Upper lobe of right lung (tissue), 1 donor: ENCODE measurements at regions not wholly inside any gene's neighbourhood (a gene's known extent, or its start where the extent isn't known, plus 50 kb on each side); places are given as distances from the start of the nearest gene placed in this dataset.
A peak's percentile ranks its signal among the peaks of the same experiment; 100 is the strongest.

Experiments used
- ATAC-seq: fragments of 200-7000 bp; cut with Tn5 transposase; one replicate; pipeline ENCODE4 v1.9.1; 2020; ENCODE audit warnings: mild to moderate bottlenecking, moderate library complexity
- DNase-seq: peaks from one replicate; pipeline ENCODE4 v3.0.0-alpha.2; 2020
- H3K27ac ChIP-seq: fragments of 200-600 bp; one replicate; pipeline ENCODE4 v1.8.0; 2022
- H3K27me3 ChIP-seq: fragments of 200-600 bp; one replicate; pipeline ENCODE4 v1.8.0; 2022; ENCODE audit warnings: mild to moderate bottlenecking
- H3K36me3 ChIP-seq: fragments of 200-600 bp; one replicate; pipeline ENCODE4 v1.8.0; 2022
- H3K4me1 ChIP-seq: fragments of 200-600 bp; one replicate; pipeline ENCODE4 v1.8.0; 2022
- H3K4me3 ChIP-seq: fragments of 200-600 bp; one replicate; pipeline ENCODE4 v1.8.0; 2022; ENCODE audit warnings: mild to moderate bottlenecking
- H3K9me3 ChIP-seq: fragments of 200-600 bp; one replicate; pipeline ENCODE4 v1.8.0; 2022
- intact Hi-C: fragments of 100-400 bp; cut with DNase I; formaldehyde crosslinking; loops from one replicate; pipeline ENCODE4 v1.11.0; 2022
- TF ChIP-seq, protein P1 (sequence below): fragments of 200-600 bp; IDR thresholded peaks from one replicate; pipeline ENCODE4 v1.8.0; 2022; ENCODE audit warnings: antibody characterized with exemption
- donor health status: DM: no; HTN: yes; CAD: no; lungs with severe emphysema.

GRCh38 chr2:240225660-240226475 is 85.4 kb upstream of the OTOS start:
- TF ChIP-seq, protein P1, sequence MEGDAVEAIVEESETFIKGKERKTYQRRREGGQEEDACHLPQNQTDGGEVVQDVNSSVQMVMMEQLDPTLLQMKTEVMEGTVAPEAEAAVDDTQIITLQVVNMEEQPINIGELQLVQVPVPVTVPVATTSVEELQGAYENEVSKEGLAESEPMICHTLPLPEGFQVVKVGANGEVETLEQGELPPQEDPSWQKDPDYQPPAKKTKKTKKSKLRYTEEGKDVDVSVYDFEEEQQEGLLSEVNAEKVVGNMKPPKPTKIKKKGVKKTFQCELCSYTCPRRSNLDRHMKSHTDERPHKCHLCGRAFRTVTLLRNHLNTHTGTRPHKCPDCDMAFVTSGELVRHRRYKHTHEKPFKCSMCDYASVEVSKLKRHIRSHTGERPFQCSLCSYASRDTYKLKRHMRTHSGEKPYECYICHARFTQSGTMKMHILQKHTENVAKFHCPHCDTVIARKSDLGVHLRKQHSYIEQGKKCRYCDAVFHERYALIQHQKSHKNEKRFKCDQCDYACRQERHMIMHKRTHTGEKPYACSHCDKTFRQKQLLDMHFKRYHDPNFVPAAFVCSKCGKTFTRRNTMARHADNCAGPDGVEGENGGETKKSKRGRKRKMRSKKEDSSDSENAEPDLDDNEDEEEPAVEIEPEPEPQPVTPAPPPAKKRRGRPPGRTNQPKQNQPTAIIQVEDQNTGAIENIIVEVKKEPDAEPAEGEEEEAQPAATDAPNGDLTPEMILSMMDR = no peak
- no peak for DNase-seq
- Histone ChIP-seq H3K4me1 (no peaks in the 10 kb centered on the region), H3K9me3 (no peaks in the 10 kb centered on the region), H3K27me3 (peaks cover 21% of the 10 kb centered on the region), H3K4me3 (no peak overlapping the region), H3K36me3 (no peaks in the 10 kb centered on the region), H3K27ac (no peak overlapping the region)
- intact Hi-C loops = no loop called here
- ATAC-seq = no peak

- TF ChIP-seq, protein P1 = no peak
- ATAC-seq = peak; percentile 8
- Histone ChIP-seq H3K27me3 (peaks cover 18% of the 10 kb centered on the region), H3K9me3 (no peaks in the 10 kb centered on the region), H3K4me3 (no peak overlapping the region), H3K4me1 (no peaks in the 10 kb centered on the region), H3K36me3 (no peaks in the 10 kb centered on the region), H3K27ac (no peak overlapping the region)
- no peak for DNase-seq
- intact Hi-C loops = no loop called here
These were observed 86.4 kb upstream of the OTOS start for GRCh38 chr2:240226672-240227537.

DNA sequence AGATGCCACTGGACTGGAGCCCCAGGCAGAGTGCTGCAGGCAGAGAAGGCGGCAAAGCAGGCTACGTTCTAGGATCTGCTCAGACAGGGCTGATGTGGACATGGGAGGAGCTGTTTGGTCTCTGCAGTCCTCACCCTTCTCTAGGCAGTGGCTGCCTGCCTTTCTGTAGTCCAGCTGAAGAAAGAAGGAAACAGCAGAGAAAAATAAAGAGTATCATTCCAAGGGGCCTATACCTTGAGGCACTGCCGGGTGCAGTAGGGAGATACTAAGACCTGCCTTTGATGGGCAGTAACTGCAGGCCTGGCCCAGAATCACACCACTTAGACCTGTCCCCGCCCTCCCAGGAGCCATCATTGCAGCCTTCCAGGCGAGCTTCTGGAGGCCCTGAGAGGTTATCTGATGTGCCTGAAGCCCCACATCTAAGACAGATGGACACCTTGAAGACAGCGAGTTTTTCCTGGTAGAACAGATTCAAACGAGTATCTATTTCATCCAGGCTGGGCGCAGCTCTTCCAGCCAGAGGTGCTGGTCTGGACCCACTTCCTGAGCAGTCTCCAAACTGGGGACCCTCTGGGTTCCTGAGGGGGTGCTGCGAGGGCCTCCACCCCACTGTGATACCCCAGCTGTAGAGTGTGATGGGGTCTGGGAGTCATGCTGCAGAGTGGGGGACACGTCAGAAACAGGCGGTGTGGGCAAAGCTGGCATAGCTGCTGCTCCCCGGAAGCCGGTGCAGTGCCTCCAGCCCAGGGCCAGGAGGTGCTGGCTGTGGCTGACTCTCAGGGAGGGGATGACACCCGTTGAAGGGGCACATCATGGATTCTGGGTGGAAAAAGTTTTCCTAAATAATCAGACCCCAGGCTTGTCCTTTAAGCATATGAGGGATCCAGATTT is 87.3 kb upstream of the OTOS start:
- DNase-seq = no peak
- Histone ChIP-seq H3K4me3 (no peak overlapping the region), H3K36me3 (no peaks in the 10 kb centered on the region), H3K4me1 (no peaks in the 10 kb centered on the region), H3K27me3 (peaks cover 18% of the 10 kb centered on the region), H3K27ac (no peak overlapping the region), H3K9me3 (no peaks in the 10 kb centered on the region)
- TF ChIP-seq, protein P1 = no peak
- intact Hi-C loops = no loop called here
- no peak for ATAC-seq

DNA sequence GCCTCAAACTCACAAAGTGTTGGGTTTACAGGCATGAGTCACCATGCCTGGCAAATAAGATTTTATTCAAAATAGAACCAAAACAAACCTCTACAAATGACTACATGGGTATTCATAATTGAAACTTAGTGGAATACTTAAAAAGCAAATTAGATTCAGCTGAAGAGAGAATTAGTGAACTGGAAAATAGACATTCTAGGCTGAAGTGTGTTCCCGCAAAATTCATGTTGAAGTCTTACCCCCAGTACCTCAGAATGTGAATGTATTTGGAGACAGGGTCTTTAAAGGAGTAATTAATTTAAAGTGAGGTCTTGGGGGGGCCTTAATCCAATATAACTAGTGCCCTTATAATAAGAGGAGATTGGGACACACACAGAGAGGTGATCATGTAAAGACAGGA is 88.5 kb upstream of the OTOS start:
- no peak overlapping the region for H3K27ac ChIP-seq
- DNase-seq (no peak), ATAC-seq (no peak)
- H3K27me3 ChIP-seq = peaks cover 8% of the 10 kb centered on the region
- H3K9me3 ChIP-seq = no peaks in the 10 kb centered on the region
- H3K4me1 ChIP-seq = no peaks in the 10 kb centered on the region
- TF ChIP-seq, protein P1 = no peak
- intact Hi-C loops = no loop called here
- no peaks in the 10 kb centered on the region for H3K36me3 ChIP-seq
- no peak overlapping the region for H3K4me3 ChIP-seq

DNA sequence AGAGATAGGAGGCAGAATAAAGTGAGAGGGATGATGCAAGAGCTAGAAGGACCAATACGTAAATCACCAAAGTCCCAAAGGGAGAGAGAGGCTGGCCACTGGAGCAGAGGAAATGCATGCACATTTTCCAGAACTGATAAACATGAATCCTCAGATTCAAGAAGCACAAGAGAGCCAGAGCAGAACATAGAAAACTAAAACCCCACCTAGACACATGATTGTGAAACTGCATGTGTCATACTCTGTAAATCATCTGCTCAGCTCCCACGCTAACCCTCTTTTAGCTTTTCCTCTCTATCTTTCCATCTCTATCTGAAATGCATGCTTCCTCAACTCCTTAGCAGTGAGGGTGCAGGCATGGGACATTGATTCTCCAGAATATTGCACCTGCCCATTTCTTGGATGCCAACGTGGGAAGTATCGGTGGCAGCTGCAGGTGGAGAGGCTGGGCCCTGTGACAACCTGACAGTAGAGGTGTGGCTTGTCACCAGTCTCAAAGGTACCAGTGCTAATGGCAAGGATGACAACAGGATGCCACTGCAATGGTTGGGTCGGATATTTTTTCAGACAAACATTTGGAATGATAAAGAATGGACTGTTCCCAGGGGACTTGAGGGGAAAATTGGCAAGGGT is 89.3 kb upstream of the OTOS start:
- DNase-seq = no peak
- intact Hi-C loops = loop anchor here (5.0 kb wide), 1 partner anchor 213 kb away; no protein-coding TSS in a partner anchor
- TF ChIP-seq, protein P1 = no peak
- Histone ChIP-seq H3K27ac (no peak overlapping the region), H3K27me3 (peaks cover 1% of the 10 kb centered on the region), H3K9me3 (no peaks in the 10 kb centered on the region), H3K4me1 (no peaks in the 10 kb centered on the region), H3K4me3 (no peak overlapping the region), H3K36me3 (no peaks in the 10 kb centered on the region)
- no peak for ATAC-seq
